Jurkat, Clone E6-1 (cell line): ENCODE measurements at regions not wholly inside any gene's neighbourhood (a gene's known extent, or its start where the extent isn't known, plus 50 kb on each side); places are given as distances from the start of the nearest gene placed in this dataset.
"Not testable (repeated sequence)": the region's sequence is repeated elsewhere in the genome, so short reads cannot be mapped to it uniquely, and the experiment has no call there.

Source experiments
- DNase-seq: peaks from one replicate; pipeline ENCODE4 v3.0.0-alpha.2; 2011; ENCODE audit warnings: low read depth, low spot score
- H3K4me3 ChIP-seq: 2 replicates; pipeline ENCODE4 v1.5.1; 2011; ENCODE audit warnings: mild to moderate bottlenecking, low read length, control low read depth, moderate library complexity

DNA sequence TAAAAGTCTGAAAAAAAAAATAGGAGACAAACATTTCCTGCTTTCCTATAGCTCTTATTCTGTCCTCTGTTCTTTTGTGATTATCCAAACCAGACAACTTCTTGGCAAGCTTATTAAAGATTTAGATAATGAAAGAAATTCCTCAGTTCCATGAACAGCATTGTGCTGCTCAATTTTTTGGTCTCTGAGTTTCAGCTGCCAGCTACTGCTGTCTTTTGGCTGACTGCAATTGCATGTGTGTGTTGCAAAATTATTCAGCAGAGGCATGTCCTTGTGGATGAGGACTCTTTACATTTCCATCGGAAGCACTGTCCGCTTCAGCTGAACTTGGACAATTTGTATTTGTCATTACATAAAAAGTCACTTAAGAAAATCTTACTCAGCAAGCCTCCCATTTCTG, 397.3 kb upstream of the RASGRP1 start:
- no peak overlapping the region for H3K4me3 ChIP-seq
- no peak for DNase-seq

DNA sequence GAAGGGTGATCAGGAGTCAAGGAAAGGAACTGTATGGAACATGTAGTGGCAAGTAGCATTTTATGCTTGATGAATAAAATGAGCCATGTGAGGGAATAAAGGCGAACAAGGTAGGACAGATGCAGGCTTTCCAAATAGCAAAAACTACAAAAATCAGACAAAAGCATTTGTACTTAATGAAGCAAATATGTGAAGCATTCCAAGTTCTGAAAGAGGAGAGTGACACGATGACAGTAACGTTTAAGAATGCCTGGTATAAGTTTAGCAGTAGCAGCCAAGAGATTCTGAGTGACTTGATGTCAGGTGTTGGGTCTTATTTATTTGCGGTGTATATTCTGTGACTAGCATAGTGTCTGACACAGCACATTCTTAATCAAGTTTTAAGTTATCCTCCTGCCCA, 408.2 kb upstream of the RASGRP1 start:
- no peak overlapping the region for H3K4me3 ChIP-seq
- DNase-seq, result no peak

DNA sequence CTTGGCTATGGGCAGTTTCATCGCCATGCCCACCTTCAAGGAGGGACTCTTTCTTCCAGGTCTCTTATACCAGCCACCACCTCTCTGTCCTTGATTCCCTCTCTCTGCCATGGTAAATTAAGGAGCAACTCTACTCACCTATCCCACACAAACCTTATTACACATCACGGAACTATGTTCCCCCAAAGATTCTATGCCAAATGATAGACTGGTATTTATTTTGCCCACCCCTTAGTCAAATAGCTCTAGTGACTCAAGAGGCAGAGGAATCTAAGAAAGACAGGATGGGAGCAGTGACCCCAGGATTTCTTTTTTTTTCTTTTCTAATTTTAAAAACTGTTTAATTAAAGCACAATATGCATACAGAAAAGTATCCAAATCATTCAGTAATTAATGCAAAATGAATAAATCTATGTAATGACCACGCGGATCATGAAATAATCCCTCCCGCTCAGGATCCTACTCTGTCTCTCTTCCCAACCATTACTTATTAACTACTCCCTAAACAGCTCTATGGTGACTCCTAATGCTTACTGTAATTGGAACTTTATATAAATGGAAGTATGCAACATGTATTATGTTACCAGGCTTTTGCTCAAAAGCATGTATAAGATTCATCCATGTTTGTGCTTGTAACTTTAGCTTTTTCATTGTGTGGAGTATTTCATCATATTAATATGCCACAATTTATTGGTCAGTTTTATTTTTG, 410.8 kb upstream of the RASGRP1 start:
- no peak overlapping the region for H3K4me3 ChIP-seq
- DNase-seq, result no peak

DNA sequence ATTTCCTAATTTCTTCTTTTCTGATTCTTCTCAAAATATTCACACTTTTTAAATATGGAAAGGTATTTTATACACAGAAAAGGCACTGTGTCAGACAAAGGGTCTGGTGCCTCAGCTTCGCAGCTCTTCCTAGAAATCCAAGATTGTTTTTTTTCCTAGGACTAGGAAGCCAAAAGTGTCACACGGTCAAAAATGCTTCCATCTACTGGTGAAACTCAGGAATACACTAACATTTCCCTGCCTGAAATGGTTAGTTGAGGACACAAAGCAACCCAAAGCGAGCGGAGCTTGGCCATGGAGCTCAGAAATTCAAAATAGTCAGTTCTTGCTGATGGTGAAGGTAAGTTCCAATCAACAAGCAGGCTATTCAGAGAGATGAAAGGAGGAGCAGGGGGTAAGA, 426.5 kb upstream of the RASGRP1 start:
- no peak overlapping the region for H3K4me3 ChIP-seq
- no peak for DNase-seq

DNA sequence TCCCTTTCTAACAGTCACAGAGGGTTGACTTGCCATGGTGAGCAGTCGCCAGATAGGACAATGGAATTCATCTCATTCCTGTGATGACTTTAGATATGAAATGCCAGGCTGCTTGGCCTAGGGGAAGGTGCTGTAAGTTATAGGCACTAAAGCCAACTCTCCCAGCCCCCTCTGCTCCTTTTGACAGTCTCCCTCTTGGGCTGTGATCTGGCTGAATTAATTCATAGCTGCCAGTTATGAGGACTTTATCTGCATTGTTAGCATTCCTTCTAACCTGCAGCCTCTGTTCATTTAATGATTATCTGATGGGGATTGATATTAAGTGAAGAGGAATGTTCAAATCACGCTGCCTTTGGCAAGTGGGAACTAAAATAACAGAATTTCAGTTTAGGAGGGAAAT, 427.1 kb upstream of the RASGRP1 start:
- H3K4me3 ChIP-seq, result no peak overlapping the region
- no peak for DNase-seq

DNA sequence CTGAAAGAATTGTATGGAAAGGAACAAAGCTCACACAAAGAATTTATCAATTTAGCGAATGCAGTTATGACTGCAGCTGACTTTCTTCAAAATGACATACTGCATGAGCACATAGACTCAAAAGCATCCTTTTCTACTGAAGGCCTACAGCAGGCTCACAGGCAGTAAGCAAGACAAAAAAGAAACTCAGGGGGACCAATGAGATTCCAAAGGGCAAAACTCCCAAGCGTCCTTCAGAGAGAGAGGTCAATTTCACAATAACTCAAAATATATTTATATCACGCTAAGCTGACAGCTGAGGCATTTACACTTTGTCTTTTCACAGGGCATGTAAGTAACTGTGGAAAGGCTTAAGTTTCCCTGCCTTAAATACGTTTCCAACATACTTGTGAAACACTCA, 427.9 kb upstream of the RASGRP1 start:
- no peak for DNase-seq
- no peak overlapping the region for H3K4me3 ChIP-seq

DNA sequence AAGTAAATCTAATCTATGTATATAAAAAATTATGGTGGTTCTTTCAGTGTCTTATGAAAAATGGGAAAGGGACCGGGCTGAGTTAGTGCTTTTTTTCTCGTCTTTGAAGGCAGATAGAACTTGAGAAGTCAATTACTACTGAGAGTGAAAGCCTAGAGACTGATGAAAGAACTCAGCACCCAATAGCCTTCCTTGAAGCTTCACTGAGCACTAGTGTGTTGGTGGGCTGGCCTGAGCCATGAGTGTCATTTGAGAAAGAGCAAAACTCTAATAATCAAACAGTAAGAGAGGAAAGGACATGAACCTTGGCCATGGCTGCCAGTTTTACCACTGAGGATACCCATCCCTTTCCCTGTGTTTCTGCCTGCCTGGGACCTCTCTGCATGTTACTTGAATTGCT, 428.3 kb upstream of the RASGRP1 start:
- no peak for DNase-seq
- no peak overlapping the region for H3K4me3 ChIP-seq

DNA sequence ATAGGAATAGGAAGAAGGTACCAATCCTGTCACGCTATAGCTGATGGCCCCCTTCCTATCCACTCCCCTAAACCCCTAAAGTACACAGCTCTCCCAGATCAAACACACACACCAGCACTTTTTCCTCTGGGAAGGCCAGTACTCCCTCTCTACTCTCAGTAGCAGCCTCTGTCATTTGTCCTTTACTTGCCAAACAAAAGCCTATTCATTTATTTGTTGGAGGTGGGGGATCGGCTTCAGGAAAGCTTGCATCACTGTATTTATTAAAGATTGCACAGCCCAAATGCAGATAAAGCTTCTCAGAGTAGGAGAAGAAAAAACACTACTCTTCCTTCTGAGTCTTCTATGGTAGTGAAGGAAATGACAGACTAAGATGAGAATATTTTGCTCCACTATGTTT, 429.7 kb upstream of the RASGRP1 start:
- H3K4me3 ChIP-seq, result no peak overlapping the region
- DNase-seq, result no peak

DNA sequence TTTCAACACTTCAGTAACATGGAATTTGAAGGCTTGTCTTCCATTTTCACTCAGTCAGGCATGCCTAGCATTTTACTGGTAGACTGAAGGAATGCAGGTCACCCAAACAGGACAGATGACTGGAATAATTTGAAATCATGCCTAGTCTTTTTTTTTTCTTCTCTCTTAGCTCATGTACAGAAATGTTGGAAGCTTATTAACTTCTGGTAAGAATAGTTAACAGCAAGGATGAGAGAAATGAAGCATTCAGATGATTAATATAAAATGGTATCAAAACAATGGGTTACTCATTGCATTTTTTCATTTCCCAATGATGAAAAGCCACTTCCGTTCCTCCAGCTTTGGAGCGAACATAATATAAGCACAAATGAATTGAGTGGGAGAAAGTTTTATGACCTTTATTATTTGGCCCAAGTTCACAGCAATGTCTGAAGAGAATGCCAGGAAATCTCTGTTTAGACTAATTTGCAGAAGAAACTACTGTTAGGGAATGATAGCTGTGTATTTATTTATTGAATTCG, 431.6 kb upstream of the RASGRP1 start:
- DNase-seq, result no peak
- no peak overlapping the region for H3K4me3 ChIP-seq

DNA sequence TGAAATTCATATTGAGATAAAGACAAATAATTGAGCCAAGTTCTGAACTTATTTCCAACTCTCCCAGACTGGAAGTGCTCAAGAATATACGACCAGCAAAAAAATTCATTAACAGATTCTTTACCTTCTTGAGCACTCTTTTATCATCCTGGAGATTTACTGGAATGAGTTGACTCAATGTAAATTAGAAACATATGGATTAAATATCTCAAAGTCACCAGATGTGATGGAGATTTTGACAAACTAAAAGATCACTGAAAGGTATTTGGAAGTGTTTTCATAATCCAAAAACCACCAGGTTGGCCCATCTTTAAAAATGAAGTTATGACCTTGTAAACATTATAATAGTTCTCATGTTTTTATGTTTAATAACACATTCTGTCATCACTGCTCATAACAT, 433.2 kb upstream of the RASGRP1 start:
- no peak overlapping the region for H3K4me3 ChIP-seq
- DNase-seq, result no peak

DNA sequence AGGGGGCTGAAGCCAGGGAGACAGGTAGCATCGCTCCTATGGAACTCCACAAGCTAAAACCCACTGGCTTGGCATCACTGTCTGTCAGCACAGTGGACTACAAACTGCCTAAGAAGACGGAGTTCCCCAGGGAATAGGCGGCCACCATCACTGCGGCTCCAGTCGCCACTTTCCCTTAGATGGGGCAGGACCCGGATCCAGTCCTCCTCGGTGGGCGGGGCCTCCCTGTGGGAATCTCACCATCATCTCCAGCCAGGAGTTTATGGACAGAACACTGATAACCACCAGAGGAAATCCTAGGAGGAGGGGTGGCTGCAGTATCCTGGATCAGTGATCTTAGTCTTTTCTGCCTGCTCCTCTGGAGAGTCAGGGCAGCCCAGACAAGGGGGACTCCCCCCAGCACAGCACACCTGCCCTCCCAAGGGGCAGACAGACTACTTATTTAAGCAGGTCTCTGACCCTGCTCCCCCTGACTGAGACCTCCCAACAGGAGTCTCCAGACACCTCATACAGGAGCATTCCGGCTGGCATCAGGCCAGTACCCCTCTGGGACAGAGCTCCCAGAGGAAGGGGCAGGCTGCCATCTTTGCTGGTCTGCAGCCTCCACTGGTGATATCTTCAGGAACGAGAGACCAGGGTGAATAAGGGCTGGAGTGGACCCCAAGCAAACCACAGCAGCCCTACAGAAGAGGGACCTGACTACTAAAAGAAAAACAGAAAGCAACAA, 435.6 kb upstream of the RASGRP1 start:
- H3K4me3 ChIP-seq, result no peak overlapping the region
- DNase-seq, result no peak

DNA sequence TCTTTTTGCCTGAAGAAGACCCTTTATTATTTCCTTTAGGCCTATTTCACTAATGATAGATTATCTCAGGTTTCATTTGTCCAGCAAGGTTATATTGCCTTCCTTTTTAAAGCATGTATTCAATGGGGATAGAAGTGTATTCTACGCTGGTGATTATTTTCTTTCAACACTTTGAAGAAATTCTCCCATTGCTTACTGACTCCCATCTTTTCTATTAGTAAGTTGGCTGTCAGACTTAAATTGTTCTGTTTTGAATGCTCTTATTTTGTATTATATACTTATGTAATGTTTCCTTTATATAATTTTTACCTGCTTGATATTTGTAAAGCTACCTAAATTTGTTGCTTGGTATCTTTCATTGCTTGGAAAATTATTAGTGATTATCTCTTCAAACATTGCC, 445.1 kb upstream of the RASGRP1 start:
- no peak for DNase-seq
- no peak overlapping the region for H3K4me3 ChIP-seq

DNA sequence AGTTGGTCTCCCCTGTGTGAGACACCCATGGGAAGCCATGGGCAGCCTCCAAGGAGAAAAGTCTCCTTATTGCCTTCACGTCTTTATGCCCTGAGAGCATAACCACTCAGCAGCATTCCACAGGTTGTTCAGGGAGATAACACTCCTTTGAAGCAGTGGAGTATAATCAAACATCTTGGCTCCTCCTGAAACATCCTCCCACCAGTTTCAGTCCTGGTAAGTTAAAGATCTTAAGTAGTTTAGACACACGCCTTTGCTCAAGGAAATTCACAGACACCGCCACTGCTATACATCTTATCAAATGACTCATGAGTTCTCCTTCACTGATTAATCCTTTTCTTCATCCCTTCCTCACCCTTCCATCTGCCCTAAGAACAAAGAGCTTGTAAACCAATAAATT, 446.5 kb upstream of the RASGRP1 start:
- DNase-seq, H3K4me3 ChIP-seq: not testable (repeated sequence)

DNA sequence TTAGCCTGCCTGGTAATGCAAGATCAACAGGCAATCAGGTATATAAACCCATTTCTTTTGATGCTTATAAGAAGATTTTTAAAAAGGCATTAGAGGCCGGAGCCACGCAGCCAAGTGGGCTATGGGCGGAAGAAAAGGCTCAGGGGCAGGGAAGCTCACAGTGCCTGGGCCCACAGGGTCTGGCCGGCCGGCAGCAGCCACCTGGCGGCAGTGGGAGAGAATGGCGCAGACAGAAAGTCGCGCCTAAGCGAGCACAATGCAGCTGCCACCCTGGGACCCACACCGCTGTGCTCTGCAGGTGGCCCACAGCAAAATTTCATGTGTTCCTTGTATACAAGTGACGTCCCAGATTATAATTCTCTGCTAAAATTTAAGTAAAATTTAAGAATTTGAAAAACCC, 448.6 kb upstream of the RASGRP1 start:
- H3K4me3 ChIP-seq, result no peak overlapping the region
- no peak for DNase-seq

DNA sequence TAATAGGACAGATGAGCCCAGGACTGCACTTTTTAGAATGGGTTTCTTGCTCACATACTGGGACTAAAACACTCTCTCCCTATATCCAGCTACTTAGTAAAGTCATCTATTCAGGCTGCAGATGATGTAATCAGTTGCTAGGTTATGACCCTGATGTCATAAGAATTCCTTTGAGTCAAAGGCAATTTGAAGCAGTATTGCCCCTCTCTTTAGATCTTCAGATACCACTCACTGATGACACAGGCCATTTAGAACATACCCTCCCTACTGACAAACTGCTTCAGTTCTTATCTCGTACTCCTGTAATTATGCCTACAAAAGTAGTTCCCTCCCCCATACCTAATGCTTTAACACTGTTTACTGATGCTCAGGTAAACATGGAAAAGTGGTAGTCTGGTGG, 450.1 kb upstream of the RASGRP1 start:
- no peak overlapping the region for H3K4me3 ChIP-seq
- no peak for DNase-seq

DNA sequence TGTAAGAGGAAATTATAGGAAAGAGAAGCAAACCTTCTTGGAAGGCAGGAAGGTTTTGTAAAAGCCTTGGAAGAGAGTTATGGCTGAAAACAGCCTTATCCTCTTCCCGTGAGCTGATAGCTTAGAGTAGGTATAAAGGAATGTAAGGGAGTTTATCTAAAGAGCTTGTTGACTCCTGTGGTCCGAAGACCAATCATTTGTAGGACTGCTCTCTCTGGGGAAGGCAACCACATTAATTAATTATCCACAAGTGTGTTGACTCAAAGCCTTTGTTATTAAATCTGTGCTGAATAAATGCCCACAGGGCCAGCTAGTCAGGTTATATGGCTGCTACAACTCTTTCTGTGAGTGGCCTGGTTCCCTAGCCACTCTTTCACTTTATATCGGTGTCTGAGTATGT, 452.1 kb upstream of the RASGRP1 start:
- DNase-seq, result no peak
- no peak overlapping the region for H3K4me3 ChIP-seq

DNA sequence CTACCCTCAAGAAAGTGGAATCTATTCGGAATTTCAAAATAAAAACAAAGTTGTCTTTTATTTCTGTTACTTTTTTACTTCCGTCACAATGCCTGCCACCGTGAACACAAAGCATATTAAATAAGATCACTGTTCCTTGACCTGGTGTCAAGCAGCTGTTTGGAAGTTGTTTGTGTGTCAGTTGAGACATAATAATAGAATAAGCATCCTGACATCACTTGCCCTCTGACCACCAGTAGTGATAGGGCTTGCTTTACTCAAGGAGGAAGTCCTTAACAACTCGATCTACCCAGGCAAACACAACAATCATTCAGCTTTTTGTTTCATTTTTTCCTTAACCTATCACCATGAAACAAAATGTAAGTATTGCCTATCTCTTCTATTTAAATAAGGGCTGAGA, 454.4 kb upstream of the RASGRP1 start:
- no peak overlapping the region for H3K4me3 ChIP-seq
- no peak for DNase-seq

DNA sequence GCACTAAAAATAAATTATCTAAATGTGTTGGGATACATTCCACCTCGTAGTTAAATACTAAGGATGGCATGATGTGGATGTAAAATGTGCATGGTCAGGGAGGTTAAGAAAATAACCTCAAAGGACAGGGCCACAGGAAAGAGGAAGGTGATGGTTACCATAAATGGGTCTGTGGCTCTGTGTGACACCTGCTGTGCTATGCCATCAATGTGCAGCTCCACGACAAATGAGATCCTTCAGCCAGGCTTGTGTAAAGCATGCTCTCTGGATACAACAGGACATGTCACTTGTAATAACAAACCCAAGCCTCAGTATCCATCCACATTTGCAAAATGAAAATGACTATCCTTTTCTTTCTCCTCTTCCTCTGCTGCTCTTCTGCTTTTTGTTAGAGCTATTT, 456.7 kb upstream of the RASGRP1 start:
- no peak for DNase-seq
- no peak overlapping the region for H3K4me3 ChIP-seq

DNA sequence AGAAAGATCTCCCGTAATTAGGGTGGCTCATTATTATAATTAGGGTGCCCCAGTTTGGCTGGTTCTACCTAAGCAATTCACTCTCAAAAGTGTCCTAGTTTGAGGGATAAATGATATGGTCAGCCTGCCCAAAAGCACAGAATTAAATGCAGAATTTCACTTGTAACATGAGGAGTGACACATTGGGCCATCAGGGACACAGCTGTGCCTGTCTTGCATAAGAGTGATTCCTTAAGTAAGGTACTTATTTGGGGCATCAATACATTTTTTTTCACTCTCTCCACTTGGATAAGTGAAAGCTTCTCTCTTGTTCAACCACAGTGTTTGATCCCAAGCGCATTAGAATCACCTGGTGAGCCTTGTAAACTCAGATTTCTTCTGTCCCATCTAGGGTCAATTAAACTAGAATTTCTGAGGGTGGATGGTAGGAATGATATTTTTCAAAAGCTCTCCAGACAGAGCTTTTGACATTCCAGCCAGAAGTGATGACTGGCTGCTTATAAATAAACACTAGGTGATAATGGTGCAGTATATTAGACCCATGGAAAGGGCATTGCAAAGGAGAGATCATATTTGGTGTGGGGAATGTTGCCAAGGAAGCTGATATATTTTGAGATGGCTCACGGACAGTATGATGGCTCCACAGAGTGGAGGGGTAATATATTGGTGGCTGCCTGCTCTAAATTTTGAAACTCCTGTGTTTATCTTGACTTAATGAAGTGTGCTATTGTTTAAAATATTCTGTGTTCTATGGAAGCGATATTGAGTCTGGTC, 458.1 kb upstream of the RASGRP1 start:
- H3K4me3 ChIP-seq, result no peak overlapping the region

DNA sequence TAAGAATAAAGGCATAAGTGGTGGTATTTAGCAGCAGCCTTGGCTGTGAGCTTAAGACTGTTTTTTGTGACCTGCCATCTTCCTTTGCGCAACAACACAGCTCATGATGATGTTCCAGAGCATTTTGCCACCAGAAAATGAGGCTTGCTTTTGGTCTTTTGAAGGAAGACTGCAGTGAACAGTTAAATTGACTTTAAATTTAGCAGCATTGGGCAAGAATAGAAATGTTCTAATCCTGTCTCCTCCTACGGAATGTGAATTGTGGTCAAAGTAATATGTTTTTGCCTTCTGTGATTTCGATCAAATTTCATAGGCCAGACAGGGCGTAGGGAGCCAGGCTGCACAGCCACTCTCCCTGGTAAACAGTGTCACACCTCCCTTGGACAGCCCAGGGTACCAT, 460.7 kb upstream of the RASGRP1 start:
- no peak overlapping the region for H3K4me3 ChIP-seq

More for the DNA sequence above, 458.1 kb upstream of the RASGRP1 start:
- DNase-seq, result no peak

More for the DNA sequence above, 460.7 kb upstream of the RASGRP1 start:
- DNase-seq, result no peak
